ENCODE measurements at regions not wholly inside any gene's neighbourhood (a gene's known extent, or its start where the extent isn't known, plus 50 kb on each side); places are given as distances from the start of the nearest gene placed in this dataset.

GRCh38 chr4:130995988-130996387, 1900.0 kb downstream of the C4orf33 start:
- TF ChIP-seq FOXA1 (IDR thresholded peaks at IDR 0.05) = no peak
- no peak for TF ChIP-seq LEF1 (IDR thresholded peaks at IDR 0.05; ENCODE audit: borderline replicate concordance)
- no peak for TF ChIP-seq PKNOX1 (IDR thresholded peaks at IDR 0.05)
- no peak for TF ChIP-seq ELF4 (IDR thresholded peaks at IDR 0.05)
- no peak for TF ChIP-seq CTBP1 (IDR thresholded peaks at IDR 0.05; ENCODE audit: borderline replicate concordance)
- TF ChIP-seq FOXM1 (IDR thresholded peaks at IDR 0.05; ENCODE audit: borderline replicate concordance) = no peak
- TF ChIP-seq SP1 (IDR thresholded peaks at IDR 0.05) = no peak
- no peak for TF ChIP-seq FOXK2 (IDR thresholded peaks at IDR 0.05)
- TF ChIP-seq ARNT (IDR thresholded peaks at IDR 0.05) = no peak
- TF ChIP-seq SUZ12 (IDR thresholded peaks at IDR 0.05) = no peak
- TF ChIP-seq ZNF384 (IDR thresholded peaks at IDR 0.05) = no peak
- no peak for TF ChIP-seq NFRKB (IDR thresholded peaks at IDR 0.05)
- TF ChIP-seq HDGF (IDR thresholded peaks at IDR 0.05; ENCODE audit: borderline replicate concordance) = no peak

Data from HEK293T (cell line).